Stimulated activated CD8-positive, alpha-beta memory T cell treated with anti-CD3 and anti-CD28 coated beads, Interleukin-15, amount 100 ng/mL, for 4 hours (primary cell): ENCODE measurements at regions not wholly inside any gene's neighbourhood (a gene's known extent, or its start where the extent isn't known, plus 50 kb on each side); places are given as distances from the start of the nearest gene placed in this dataset.
"Not testable (repeated sequence)": the region's sequence is repeated elsewhere in the genome, so short reads cannot be mapped to it uniquely, and the experiment has no call there.

Source experiments
- DNase-seq, 2 donors: peaks; one replicate each; pipeline ENCODE4 v3.0.0-alpha.2; 2020; ENCODE audit warnings: low read depth in 2 of 2

DNA sequence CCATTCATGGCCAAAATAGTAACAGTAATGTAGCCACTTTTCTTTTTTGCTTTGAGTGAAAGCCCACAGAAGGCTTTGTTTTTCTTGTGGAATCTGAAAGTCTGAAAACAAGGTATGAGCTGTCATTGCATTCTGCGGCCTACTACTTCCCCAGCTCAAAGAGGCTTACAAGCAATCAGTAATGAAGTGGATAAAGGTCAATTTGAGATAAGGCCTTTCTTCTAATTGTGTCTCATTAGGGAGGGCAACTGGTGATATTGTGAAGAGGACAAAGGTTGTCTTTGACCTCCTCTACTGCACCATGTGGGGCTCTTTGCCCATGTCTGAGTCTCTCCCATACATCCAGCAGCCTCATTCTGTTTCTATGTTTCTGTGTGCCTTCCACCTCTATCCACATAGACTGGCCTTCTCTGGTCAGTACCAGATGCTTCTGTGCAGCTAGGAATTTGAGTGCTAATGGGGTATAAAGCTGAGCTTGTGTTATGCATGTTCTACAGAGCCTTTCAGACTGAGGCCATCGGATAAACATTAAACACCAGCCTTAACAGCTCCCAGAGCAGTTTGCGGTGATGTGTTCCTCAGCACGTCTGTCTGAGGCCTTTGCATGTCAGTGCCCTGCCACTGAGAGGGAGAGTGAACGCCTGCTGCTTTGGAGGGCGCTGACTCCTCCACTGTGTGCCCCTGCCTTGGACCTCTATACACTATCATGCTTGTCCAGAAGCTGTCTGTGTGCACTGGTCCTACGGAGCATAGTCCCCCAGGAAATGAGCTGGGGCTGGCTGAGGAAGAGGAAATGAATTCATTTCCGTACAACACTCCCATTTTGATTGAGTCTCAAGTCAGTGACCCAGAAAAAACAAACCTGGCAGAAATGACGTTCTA, 80.2 kb downstream of the SH2D1A start:
- DNase-seq, result no peak

DNA sequence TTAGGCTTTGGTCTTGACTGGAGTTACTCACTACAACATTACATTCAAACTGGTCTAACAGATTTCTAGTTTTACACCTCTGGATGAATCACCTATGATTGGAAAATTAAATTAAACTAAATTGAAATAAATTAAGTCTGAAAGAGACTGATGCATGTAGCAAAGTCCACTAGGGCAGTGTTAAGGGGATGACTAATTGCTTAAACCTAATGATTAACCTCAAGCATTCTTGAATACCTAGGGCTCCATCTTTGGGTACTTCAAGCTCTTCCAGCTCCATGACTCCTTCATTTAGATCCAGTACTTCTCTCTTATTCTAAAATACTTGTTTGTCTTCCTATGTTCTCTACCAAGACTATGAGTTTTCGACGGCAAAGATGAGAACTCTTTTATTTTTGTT, 86.8 kb downstream of the SH2D1A start:
- no peak for DNase-seq

DNA sequence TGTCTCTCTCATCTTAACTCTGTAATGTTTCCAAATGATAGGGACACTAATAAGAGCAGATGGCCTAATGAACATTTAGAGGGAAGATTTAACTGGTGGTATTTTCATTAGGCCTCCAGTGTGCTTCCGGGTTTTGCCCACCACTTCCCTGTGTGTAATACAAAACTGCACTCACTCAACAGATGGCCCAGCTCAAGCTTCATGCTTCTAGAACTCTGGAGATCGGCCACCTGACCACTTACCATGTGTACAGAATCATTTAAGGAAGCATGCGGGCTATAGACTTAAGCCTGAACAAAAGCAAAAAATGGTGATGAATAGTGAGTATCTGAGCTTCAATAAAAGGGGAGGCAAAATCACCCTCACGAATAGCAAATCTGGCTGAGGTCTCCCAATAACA, 89.3 kb downstream of the SH2D1A start:
- DNase-seq, result no peak

DNA sequence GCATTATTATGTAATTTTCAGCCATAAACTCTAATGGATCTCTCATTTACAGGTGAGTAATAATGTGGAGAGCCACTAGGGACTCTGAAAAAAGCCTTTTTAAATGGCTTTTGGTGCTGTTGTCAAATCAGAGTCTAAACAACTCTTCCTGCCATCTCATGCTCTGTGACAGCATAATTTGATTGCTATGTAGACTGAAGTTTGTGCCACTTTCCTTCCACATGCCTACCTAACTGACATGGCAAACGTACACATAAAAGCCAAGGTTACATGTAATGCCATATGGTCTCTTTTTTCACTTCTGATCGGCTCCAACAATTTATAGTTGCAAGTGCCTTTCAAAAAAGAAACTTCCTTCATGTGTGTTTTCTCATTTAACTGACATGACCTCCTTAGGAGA, 94.3 kb downstream of the SH2D1A start:
- DNase-seq, result no peak

DNA sequence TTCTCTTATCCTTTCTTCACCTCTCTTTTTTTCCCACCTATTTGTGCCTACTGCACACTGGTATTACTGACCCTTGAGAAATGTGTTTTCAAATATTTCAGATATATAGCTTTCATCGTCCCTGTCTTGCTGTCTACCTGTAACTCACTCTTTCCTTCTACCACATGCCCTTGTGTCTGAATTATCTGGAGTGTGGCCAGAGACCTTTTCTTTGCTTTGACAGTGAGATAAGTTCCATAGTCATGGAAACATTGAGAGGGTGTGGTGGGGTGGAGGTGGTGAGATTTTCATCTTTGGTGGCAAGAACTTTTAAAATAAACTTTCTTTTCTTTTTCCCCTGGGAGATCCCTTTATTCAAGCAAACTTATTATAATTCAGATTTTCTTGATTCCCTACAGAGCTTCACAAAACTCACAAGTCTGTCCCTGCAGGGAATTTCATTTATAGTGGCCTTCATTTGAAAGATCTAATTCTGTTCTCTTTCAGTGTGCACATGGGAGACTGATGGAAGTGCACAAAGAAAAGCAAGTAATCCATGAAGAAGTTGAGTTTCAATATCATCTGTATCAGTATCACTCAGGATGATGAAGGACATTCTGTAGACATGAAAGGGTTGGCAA, 95.7 kb downstream of the SH2D1A start:
- DNase-seq, result no peak

DNA sequence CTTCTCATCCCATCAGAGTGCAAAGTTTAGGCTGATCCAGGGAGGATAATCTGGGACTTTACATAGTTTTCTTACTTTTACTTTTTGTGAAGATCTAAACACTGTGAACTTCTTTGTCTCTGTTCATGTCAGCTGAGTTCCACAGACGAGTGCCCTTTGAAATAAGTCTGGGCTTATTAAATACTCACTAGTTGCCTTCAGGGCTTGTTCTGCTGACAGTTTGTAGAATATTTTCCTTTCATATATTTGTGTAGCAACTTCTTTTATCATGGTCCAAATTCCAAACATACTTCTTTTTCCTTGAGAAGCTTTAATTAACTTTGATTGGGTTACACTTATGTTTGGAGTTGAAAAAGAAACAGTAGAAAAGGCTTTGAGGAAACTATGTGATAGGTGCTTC, 109.6 kb downstream of the SH2D1A start:
- DNase-seq, result no peak

DNA sequence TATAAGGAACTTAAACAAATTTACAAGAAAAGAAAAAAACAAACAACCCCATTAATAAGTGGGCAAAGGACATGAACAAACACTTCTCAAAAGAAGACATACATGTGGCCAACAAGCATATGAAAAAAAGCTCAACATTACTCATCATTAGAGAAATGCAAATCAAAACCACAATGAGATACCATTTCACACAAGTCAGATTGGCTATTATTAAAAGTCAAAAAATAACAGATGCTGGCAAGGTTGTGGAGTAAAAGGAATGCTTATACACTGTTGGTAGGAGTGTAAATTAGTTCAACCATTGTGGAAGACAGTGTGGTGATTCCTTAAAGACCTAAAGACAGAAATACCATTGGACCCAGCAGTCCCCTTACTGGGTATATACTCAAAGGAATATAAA, 113.5 kb downstream of the SH2D1A start:
- DNase-seq, result not testable (repeated sequence)

DNA sequence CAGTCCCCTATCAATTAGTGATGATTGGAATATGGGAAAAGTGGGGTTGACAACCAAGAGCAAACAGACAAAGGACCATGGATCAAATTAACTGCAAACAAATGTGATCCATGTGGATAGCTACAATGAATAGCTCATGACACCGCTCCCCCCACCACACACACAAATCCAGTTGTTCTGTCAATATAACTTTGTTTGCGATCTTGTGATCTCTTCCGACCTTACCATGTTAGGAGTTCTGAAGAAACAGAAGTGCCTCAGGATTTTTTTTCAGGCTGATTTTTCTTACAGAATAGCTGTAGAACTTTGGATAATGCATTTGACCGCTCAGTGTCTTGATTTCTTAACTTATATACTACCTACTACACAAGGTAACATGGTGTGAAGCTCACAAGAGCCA, 116.6 kb downstream of the SH2D1A start:
- DNase-seq, result no peak

DNA sequence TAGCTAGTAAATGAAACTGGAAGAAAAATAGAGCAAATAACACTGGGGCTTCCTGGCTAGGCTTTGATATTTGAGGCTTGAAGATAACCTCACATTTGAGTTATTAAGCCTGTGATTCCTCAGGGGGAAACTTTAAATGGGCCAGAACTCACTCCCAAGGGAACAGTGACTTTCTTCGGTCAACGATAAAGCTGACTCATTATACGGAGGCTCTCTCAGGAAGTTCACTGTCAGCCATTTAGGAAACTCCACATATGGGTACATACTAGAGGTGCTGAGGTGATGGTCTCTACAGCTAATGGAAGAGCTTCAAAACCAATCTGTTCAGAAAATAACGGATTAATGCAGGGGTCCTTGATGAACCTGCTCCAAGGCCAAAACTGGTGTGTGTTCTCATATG, 120.8 kb downstream of the SH2D1A start:
- DNase-seq, result no peak

DNA sequence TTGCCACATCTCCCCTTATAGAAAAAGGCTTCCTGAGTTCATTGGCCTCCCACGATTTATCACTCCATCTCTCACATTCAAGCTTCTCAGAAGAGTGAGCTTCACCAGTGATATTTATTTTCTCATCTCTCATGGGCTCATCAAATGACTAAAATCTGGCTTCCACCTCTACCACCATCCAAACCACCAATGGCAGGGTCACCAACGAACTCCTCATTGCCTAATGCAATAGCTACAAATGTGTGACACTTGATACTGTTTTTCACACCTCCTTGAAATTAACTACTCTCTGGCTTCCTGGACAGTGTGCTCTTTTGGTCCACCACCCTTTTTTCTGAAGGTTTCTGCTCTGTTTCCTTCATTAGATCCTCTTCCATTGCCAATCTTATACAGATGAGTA, 129.0 kb downstream of the SH2D1A start:
- no peak for DNase-seq

DNA sequence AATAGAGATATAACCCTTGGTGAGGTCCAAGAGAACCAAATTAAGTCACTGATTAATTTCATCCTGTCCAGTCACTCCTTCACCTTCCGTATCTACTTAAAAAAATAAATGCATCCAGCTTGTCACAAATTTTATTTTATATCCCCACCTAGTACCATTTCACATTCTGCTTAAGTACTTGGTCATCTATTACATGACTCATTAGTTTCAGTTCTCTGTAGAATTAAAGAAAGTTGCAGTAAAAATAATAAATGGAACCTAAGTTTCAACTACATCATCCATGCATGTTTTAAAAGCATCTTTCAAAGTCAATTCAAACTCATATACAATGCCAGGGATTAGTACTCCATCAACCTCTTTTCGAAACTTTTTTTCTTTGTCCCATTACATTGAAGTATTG, 130.2 kb downstream of the SH2D1A start:
- no peak for DNase-seq

DNA sequence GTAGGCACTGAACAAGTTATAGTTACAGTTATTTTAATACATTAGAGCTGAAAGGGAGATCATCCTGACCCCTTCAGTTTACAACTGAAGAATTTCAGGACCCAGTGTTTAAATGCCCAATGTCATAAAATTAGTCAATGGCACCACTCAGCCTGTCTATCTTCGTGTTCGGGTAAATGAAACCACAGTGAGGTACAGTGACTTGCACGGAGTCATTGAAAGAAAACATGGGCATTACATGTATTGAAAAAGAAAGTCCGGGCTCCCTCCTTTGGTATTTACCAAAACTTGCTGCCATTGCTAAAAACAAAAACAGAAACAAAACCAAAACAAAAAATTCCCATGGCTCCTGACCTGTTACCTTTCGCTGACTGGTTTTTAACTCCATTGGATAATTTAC, 131.7 kb downstream of the SH2D1A start:
- DNase-seq, result no peak

DNA sequence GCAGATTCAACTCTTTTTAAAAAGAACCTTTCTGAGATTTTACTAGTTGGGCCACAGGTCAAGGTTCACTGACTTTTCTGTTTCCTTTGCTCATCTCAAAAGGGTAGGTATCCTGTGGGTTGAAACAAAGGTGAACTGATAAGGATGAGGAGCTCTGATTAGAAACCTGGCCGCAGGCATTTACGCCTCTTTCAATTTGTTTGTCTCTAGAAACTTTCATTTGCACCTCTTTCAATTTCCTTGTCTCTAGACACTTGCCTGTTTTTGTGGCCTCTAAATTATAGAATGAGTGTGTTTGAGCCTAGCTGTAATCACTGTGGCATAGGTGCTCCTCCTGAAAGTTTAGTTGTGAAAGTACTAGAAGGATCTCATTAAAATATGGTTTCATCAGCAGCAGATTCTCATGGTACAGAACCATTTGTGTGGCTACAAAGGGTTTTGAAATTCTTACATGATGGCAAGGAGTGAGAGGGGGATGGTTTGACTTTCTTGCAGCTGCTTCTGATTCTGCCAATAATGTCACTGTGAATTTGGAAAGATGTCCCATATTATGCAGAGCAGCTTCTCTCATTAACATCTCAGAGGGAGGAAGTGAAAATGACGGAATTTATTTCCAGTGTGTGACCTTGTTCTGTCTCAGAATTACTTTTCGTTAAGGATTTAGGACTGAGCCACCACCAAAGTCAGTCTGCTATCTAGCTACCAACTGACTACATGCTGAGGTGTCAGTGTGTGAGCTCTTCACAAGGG, 142.2 kb downstream of the SH2D1A start:
- no peak for DNase-seq

DNA sequence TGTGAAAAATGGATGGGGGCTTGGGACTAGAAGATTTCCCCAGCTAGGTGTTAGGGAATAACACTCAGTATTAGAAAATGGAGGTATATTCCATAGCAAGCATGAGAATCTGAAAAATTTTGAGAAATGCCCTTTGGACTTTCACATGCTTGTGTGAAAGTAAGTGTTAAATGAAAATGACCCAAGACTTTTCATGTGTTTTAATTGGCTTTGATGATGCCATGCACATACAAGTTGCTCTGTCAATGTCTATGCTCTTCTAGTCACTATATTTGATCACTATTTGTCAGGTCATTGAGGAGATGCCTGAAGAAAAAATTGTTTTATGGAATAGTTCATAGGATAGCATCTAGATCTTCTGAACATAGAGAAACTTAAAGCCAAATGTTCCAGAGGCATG, 147.6 kb downstream of the SH2D1A start:
- DNase-seq, result no peak

DNA sequence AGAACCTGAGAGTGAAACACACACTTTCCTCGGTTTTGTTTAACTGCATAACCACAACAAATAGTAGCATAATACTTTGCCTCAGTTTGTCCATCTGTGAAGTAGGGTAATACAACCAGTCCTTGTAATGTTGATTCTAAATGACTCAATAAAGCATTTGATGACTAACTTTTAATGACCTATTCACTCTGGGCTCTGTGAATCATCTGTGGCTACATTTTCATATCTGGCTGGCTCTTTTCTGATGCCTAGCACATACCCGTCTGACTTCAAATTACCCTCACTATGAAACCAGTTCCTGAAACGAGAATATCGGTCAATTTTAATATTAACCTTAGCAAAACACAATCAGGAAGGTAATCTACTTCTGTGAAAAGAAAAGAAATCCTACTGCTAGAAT, 151.0 kb downstream of the SH2D1A start:
- no peak for DNase-seq

DNA sequence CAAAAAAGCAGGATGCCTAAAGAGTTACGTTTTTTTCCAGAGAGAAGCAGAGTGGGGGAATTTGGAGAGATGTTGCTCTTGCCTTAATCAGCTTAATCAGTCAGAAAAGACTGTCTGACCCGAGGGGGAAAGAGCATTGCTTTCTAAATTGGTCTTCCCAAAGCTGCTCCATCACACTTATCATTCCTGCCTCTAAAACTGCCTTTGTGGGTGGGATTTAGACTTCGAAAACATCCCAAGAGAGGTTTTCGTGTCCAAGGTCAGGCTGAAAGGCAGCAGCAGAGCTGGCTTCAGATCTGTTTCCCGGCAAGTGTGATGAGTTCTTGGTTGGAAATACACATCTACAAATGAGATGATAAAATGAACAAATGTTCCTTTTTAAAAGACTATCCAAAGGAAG, 155.2 kb downstream of the SH2D1A start:
- DNase-seq, result no peak

DNA sequence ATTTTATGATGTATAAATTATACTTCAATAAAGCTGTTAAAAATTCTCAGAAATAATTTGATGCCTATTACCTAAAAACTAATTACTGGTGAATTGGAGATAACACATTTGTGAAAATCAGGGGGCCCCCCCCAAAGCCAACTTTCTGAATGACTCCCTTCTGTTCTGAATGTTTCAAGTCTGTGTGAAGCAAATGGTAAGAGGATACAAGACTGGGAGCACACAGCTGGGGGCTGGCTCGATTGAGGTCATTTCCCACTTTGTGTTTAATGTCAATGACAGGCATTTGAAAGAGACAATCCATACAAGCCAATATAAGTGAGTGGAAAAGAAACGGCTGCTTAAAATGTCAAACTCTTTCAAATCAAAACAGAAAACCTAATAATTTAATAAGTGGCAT, 155.8 kb downstream of the SH2D1A start:
- no peak for DNase-seq

DNA sequence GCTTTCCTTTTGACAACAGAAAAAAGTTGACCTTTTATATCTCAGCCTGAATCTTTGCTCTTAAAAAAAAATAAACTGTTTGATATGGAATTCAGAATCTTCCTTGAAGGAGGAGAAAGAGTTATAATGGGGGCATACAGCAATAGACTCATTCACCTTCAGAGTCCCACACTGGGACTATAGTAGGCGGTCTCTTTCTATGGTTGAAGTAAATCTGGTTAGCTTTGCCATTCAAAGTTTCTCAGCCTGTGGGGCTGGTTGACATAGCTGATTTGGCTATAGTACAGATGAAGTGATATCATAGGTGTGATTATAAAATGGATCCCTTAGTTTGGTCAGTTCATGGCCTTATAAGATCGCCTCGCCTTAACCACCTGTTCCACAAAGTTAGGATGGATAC, 156.2 kb downstream of the SH2D1A start:
- DNase-seq, result no peak

DNA sequence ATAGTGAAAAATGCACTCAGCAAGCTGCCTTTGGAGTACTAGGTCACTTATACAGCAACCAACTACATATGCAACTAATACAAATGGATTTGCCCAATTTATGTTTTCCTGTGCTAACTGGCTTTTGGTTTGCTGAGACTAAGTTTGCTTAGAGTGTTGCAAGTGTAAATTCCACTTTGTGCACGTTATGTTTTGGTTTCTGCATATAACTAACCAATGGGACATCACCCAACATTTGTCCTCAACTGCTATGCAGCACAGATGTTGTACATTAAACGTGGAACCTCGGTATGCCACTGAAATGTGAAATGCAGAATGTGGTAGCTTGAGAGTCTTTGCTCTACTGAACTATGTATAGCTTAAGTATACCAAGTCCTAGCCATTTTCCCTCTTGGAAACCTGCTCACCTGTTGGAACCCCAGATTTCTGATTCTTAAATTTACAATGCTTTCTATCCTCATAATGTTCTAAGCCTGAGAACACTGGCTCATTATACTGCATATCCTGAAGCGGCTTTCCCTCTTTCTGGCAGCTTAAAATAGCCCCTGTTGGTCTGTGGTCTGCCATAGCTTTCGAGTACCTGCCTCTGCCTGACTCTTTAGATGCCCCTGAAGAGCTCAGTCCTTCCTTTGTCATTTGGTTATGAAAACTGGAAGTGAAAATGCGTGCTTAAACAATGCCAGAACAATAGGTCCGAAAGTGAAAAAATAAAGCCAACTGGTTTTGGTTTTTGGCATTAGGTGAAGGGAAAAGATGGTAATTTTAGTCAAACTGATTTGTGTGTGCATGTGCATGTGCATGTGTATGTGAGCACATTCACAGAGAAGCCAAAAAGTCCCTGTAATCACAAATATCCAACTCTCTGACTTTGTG, 158.0 kb downstream of the SH2D1A start:
- no peak for DNase-seq

DNA sequence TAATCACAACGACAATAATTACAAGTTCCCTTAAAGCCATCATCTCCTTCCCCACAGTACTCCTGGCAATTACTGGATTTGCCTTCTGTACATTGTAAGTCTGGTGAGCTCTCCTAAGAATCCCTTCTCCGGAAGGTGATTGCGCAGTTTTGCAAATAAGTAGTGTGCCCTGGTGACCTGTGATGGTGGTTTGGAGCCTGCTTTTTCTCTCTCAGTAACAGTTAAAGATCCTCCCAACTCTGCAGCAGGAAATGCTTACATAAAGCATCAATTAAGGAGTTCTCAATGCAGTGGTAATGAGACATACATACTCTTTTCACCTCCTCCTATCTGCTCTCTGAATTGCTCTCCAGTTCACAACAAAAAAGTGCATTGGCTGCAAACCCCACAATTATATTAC, 159.7 kb downstream of the SH2D1A start:
- no peak for DNase-seq

DNA sequence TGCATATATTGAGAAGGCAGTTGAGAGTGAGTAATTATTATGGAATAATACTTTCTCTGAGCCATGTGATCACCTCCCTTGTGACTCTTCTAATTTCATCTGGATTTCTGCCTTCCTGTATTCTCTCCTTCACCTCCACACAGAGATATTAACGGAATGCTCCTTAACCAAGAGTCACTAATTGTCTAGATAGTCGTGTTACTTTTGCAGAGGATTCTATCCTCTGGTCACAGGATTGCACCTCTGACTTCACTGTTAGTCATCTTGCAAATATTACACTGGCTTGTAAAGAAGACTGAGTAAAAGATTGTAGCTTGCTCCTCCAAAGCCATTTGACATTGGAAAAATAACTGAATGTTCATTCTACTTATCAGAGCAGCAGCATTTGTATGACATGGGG, 160.9 kb downstream of the SH2D1A start:
- no peak for DNase-seq

DNA sequence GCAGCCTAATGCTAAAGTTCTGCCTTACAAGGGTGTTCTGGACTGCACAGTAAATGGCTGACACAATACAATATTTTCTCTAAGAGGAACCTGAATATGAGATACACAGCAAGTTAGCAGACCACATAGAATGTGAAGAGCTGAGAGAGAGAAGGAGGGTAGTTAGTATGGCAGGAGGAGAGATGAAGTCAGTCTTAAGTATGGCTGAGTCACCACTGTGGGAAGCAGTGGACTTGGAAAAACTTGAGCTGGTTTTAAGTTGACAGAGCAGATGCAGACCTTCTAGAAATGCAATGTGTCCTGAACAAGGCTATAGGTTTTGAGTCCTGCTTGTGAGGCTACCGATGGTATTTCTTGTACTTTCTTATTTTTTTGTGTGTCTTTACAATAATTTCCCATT, 172.5 kb downstream of the SH2D1A start:
- no peak for DNase-seq
